ENCODE measurements at regions not wholly inside any gene's neighbourhood (a gene's known extent, or its start where the extent isn't known, plus 50 kb on each side); places are given as distances from the start of the nearest gene placed in this dataset.

- Histone ChIP-seq H3K27ac (ENCODE audit: low read length) (no peak overlapping the region), H3K79me2 (ENCODE audit: low read length) (no peaks in the 10 kb centered on the region), H4K20me1 (ENCODE audit: low read length) (no peaks in the 10 kb centered on the region), H3K9me3 (ENCODE audit: low read length) (no peaks in the 10 kb centered on the region), H3K9ac (ENCODE audit: low read length) (no peak overlapping the region), H3K4me1 (ENCODE audit: insufficient read depth, low read length) (peaks cover 10% of the 10 kb centered on the region; the same call in 1 of the 2 replicates), H3F3A (ENCODE audit: low read length, unreplicated experiment) (no peaks in the 10 kb centered on the region), H3K36me3 (ENCODE audit: low read depth, low read length) (no peaks in the 10 kb centered on the region), H3K27me3 (ENCODE audit: low read length) (no peaks in the 10 kb centered on the region), H3K4me2 (ENCODE audit: low read length) (no peak overlapping the region), H3K4me3 (ENCODE audit: low read length) (no peak overlapping the region), H3K9me2 (replicated peaks; ENCODE audit: low read length) (no peaks in the 10 kb centered on the region), H2AFZ (ENCODE audit: low read length) (no peak overlapping the region)
- TF ChIP-seq EZH2phosphoT487 (IDR thresholded peaks at IDR 0.05; ENCODE audit: borderline replicate concordance, low read length) (no peak), EZH2 (IDR thresholded peaks at IDR 0.05; ENCODE audit: low read length, unreplicated experiment) (no peak)
- TF ChIP-seq, protein P1, sequence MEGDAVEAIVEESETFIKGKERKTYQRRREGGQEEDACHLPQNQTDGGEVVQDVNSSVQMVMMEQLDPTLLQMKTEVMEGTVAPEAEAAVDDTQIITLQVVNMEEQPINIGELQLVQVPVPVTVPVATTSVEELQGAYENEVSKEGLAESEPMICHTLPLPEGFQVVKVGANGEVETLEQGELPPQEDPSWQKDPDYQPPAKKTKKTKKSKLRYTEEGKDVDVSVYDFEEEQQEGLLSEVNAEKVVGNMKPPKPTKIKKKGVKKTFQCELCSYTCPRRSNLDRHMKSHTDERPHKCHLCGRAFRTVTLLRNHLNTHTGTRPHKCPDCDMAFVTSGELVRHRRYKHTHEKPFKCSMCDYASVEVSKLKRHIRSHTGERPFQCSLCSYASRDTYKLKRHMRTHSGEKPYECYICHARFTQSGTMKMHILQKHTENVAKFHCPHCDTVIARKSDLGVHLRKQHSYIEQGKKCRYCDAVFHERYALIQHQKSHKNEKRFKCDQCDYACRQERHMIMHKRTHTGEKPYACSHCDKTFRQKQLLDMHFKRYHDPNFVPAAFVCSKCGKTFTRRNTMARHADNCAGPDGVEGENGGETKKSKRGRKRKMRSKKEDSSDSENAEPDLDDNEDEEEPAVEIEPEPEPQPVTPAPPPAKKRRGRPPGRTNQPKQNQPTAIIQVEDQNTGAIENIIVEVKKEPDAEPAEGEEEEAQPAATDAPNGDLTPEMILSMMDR (conservative IDR thresholded peaks at IDR 0.05; ENCODE audit: low read depth, low read length), result no peak
- intact Hi-C loops (cut with micrococcal nuclease), result no loop called here
- ChIA-PET CTCF (no interaction called here), POLR2A (ENCODE audit: unreplicated experiment) (no interaction called here)
- ATAC-seq (no peak), DNase-seq (no peak)
- no TSS peak for BruUV-seq (replicated peaks)
These were observed 65.1 kb upstream of the BET1 start for GRCh38 chr7:94069162-94069739.

- Histone ChIP-seq H3K79me2 (ENCODE audit: low read length) (no peaks in the 10 kb centered on the region), H3K4me1 (ENCODE audit: insufficient read depth, low read length) (no peaks in the 10 kb centered on the region), H3K4me3 (ENCODE audit: low read length) (no peak overlapping the region), H3K4me2 (ENCODE audit: low read length) (no peak overlapping the region), H3K27me3 (ENCODE audit: low read length) (peaks cover 12% of the 10 kb centered on the region; the same call in 1 of the 2 replicates), H3K9ac (ENCODE audit: low read length) (no peak overlapping the region), H3K36me3 (ENCODE audit: low read depth, low read length) (no peaks in the 10 kb centered on the region), H3K27ac (ENCODE audit: low read length) (no peak overlapping the region), H3K9me3 (ENCODE audit: low read length) (no peaks in the 10 kb centered on the region), H4K20me1 (ENCODE audit: low read length) (no peaks in the 10 kb centered on the region), H3K9me2 (replicated peaks; ENCODE audit: low read length) (no peaks in the 10 kb centered on the region), H3F3A (ENCODE audit: low read length, unreplicated experiment) (no peaks in the 10 kb centered on the region), H2AFZ (ENCODE audit: low read length) (no peak overlapping the region)
- DNase-seq (no peak), ATAC-seq (no peak)
- intact Hi-C loops (cut with micrococcal nuclease), result no loop called here
- POLR2A ChIA-PET (ENCODE audit: unreplicated experiment), result interaction anchor here (0.6 kb wide), 1 partner anchor 1063 kb away, joined by 7 read pairs; no protein-coding TSS in a partner anchor
- CTCF ChIA-PET, result no interaction called here
- no TSS peak for BruUV-seq (replicated peaks)
- TF ChIP-seq EZH2phosphoT487 (IDR thresholded peaks at IDR 0.05; ENCODE audit: borderline replicate concordance, low read length), result no peak
- TF ChIP-seq, protein P1 (conservative IDR thresholded peaks at IDR 0.05; ENCODE audit: low read depth, low read length), result no peak
- no peak for TF ChIP-seq EZH2 (IDR thresholded peaks at IDR 0.05; ENCODE audit: low read length, unreplicated experiment)
These were observed 76.4 kb upstream of the BET1 start for GRCh38 chr7:94080551-94080950.

- Histone ChIP-seq H3K4me2 (ENCODE audit: low read length) (no peak overlapping the region), H3K9me3 (ENCODE audit: low read length) (no peaks in the 10 kb centered on the region), H3K9ac (ENCODE audit: low read length) (no peak overlapping the region), H3K27ac (ENCODE audit: low read length) (no peak overlapping the region), H3K79me2 (ENCODE audit: low read length) (no peaks in the 10 kb centered on the region), H3K36me3 (ENCODE audit: low read depth, low read length) (no peaks in the 10 kb centered on the region), H4K20me1 (ENCODE audit: low read length) (no peaks in the 10 kb centered on the region), H2AFZ (ENCODE audit: low read length) (no peak overlapping the region), H3K9me2 (replicated peaks; ENCODE audit: low read length) (no peaks in the 10 kb centered on the region), H3K4me3 (ENCODE audit: low read length) (no peak overlapping the region), H3F3A (ENCODE audit: low read length, unreplicated experiment) (no peaks in the 10 kb centered on the region), H3K27me3 (ENCODE audit: low read length) (peaks cover 12% of the 10 kb centered on the region; the same call in 1 of the 2 replicates), H3K4me1 (ENCODE audit: insufficient read depth, low read length) (no peaks in the 10 kb centered on the region)
- intact Hi-C loops (cut with micrococcal nuclease), result no loop called here
- no TSS peak for BruUV-seq (replicated peaks)
- DNase-seq (no peak), ATAC-seq (no peak)
- TF ChIP-seq EZH2 (IDR thresholded peaks at IDR 0.05; ENCODE audit: low read length, unreplicated experiment) (no peak), EZH2phosphoT487 (IDR thresholded peaks at IDR 0.05; ENCODE audit: borderline replicate concordance, low read length) (no peak)
- TF ChIP-seq, protein P1 (conservative IDR thresholded peaks at IDR 0.05; ENCODE audit: low read depth, low read length), result no peak
- ChIA-PET POLR2A (ENCODE audit: unreplicated experiment) (no interaction called here), CTCF (no interaction called here)
These were observed 78.0 kb upstream of the BET1 start for GRCh38 chr7:94082126-94082525.
